ENCODE measurements at regions not wholly inside any gene's neighbourhood (a gene's known extent, or its start where the extent isn't known, plus 50 kb on each side); places are given as distances from the start of the nearest gene placed in this dataset.
"Not testable (repeated sequence)": the region's sequence is repeated elsewhere in the genome, so short reads cannot be mapped to it uniquely, and the experiment has no call there.

- H3K79me2 ChIP-seq (ENCODE audit: insufficient read depth, low read length); H4K20me1 ChIP-seq (ENCODE audit: insufficient read depth, low read length); CTCF ChIA-PET (ENCODE audit: low intra/inter-chr PET ratio, low total read pairs); H3K27ac ChIP-seq (ENCODE audit: extremely low read length, insufficient read depth, low read length); in situ Hi-C loops (cut with HindIII; ENCODE audit: extremely low pct_ligation_motif_present, low pct_unique_long_range_greater_than_20kb); POLR2A ChIA-PET; H3K4me3 ChIP-seq (replicated peaks in 1 of 3; ENCODE audit: insufficient read depth in 1 of 3, low read depth in 2 of 3, low read length in 3 of 3); H3K9me3 ChIP-seq (ENCODE audit: low read length); H2AFZ ChIP-seq (ENCODE audit: low read length); H3K27me3 ChIP-seq (ENCODE audit: control insufficient read depth in 1 of 2, insufficient read depth in 2 of 2, low read length in 2 of 2); BruUV-seq (replicated peaks); DNase-seq (ENCODE audit: low spot score); intact Hi-C loops (cut with micrococcal nuclease; ENCODE audit: unreplicated experiment); H3K4me2 ChIP-seq (ENCODE audit: low read depth, low read length); FAIRE-seq; H3K4me1 ChIP-seq (ENCODE audit: insufficient read depth, low read length); ATAC-seq; H3K9ac ChIP-seq (ENCODE audit: insufficient read depth, low read depth, low read length); H3K36me3 ChIP-seq (replicated peaks in 1 of 2; ENCODE audit: control insufficient read depth in 1 of 2, insufficient read depth in 2 of 2, low read length in 2 of 2): not testable (repeated sequence)
- WGBS (ENCODE audit: low lambda C conversion rate), result 14% methylated on average over 3 of the region's 3 CpGs
Observed at GRCh38 chr16:18201511-18201910, 135.0 kb downstream of the NPIPA8 start.

DNA sequence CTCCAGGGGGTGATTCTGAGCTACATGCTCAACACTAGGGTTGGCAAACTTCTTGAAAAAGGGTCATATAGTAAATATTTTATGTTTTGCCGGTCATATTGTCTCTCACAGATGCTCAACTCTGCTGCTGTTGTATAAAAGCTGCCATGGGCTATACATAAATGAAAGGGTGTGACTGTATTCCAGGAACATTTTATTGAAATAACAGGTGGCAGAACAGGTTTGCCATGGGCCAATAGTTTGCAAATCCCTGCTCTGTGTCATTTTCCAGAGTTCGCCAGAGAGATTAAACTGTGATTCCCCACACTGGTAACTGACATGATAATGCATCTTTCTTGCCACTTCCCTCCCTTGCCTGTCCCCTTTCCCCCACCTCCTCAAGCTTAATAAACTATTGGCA lies 144.1 kb downstream of the NPIPA8 start:
- not testable (repeated sequence) for DNase-seq (ENCODE audit: low spot score)

DNA sequence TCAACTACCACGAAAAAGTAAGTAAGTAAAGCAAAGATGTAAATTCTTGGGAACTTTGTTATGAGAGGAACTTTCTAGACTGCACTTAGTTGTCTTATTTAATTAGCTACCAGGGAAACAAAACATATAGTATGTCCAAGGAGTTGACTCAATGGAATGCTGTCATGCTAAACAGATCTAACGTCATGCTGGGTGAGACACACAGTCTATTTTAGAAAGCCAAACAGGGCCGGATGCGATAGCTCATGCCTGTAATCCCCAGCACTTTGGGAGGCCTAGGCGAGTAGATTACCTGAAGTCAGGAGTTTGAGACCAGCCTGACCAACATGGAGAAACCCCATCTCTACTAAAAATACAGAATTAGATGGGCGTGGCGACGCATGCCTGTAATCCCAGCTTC lies 146.4 kb downstream of the NPIPA8 start:
- FAIRE-seq; CTCF ChIA-PET (ENCODE audit: low intra/inter-chr PET ratio, low total read pairs): not testable (repeated sequence)

More for the DNA sequence above, 144.1 kb downstream of the NPIPA8 start:
- ATAC-seq; H3K4me3 ChIP-seq (replicated peaks in 1 of 3; ENCODE audit: insufficient read depth in 1 of 3, low read depth in 2 of 3, low read length in 3 of 3); H3K9ac ChIP-seq (ENCODE audit: insufficient read depth, low read depth, low read length); H4K20me1 ChIP-seq (ENCODE audit: insufficient read depth, low read length); in situ Hi-C loops (cut with HindIII; ENCODE audit: extremely low pct_ligation_motif_present, low pct_unique_long_range_greater_than_20kb); intact Hi-C loops (cut with micrococcal nuclease; ENCODE audit: unreplicated experiment); H3K27me3 ChIP-seq (ENCODE audit: control insufficient read depth in 1 of 2, insufficient read depth in 2 of 2, low read length in 2 of 2); H2AFZ ChIP-seq (ENCODE audit: low read length); H3K27ac ChIP-seq (ENCODE audit: extremely low read length, insufficient read depth, low read length); H3K9me3 ChIP-seq (ENCODE audit: low read length); H3K4me1 ChIP-seq (ENCODE audit: insufficient read depth, low read length); POLR2A ChIA-PET; BruUV-seq (replicated peaks); H3K4me2 ChIP-seq (ENCODE audit: low read depth, low read length); H3K36me3 ChIP-seq (replicated peaks in 1 of 2; ENCODE audit: control insufficient read depth in 1 of 2, insufficient read depth in 2 of 2, low read length in 2 of 2); FAIRE-seq; CTCF ChIA-PET (ENCODE audit: low intra/inter-chr PET ratio, low total read pairs); H3K79me2 ChIP-seq (ENCODE audit: insufficient read depth, low read length): not testable (repeated sequence)
- WGBS (ENCODE audit: low lambda C conversion rate), result 0% methylated on average over 1 of the region's 2 CpGs

DNA sequence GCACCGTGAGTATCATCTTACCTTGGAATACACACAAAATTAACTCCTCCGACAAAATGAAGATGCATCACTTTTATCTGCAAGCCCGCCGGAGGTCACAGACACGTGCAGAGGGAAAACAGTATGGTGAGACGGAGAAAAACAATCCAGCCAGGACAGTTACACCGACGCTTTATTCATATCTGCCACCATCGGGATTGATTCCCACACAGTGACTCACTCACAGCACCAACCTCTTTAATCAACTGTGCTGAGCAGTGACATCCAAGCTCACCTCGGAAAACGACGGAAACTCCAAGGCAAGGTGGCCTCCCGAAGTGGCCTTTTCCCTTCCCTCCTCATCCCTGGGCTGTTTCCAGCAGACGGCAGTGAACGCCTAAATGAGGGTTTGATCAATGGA lies 151.8 kb downstream of the NPIPA8 start:
- H3K79me2 ChIP-seq (ENCODE audit: insufficient read depth, low read length); in situ Hi-C loops (cut with HindIII; ENCODE audit: extremely low pct_ligation_motif_present, low pct_unique_long_range_greater_than_20kb); H3K9me3 ChIP-seq (ENCODE audit: low read length); H4K20me1 ChIP-seq (ENCODE audit: insufficient read depth, low read length); H3K36me3 ChIP-seq (replicated peaks in 1 of 2; ENCODE audit: control insufficient read depth in 1 of 2, insufficient read depth in 2 of 2, low read length in 2 of 2); FAIRE-seq; POLR2A ChIA-PET; H3K9ac ChIP-seq (ENCODE audit: insufficient read depth, low read depth, low read length); H3K4me1 ChIP-seq (ENCODE audit: insufficient read depth, low read length); CTCF ChIA-PET (ENCODE audit: low intra/inter-chr PET ratio, low total read pairs); H3K4me3 ChIP-seq (replicated peaks in 1 of 3; ENCODE audit: insufficient read depth in 1 of 3, low read depth in 2 of 3, low read length in 3 of 3); intact Hi-C loops (cut with micrococcal nuclease; ENCODE audit: unreplicated experiment); H2AFZ ChIP-seq (ENCODE audit: low read length); H3K27ac ChIP-seq (ENCODE audit: extremely low read length, insufficient read depth, low read length); BruUV-seq (replicated peaks); H3K27me3 ChIP-seq (ENCODE audit: control insufficient read depth in 1 of 2, insufficient read depth in 2 of 2, low read length in 2 of 2); ATAC-seq; DNase-seq (ENCODE audit: low spot score); H3K4me2 ChIP-seq (ENCODE audit: low read depth, low read length): not testable (repeated sequence)
- WGBS (ENCODE audit: low lambda C conversion rate), result 57% methylated on average over 8 of the region's 15 CpGs

More for the DNA sequence above, 146.4 kb downstream of the NPIPA8 start:
- H3K4me1 ChIP-seq (ENCODE audit: insufficient read depth, low read length); BruUV-seq (replicated peaks); DNase-seq (ENCODE audit: low spot score); in situ Hi-C loops (cut with HindIII; ENCODE audit: extremely low pct_ligation_motif_present, low pct_unique_long_range_greater_than_20kb); H3K27me3 ChIP-seq (ENCODE audit: control insufficient read depth in 1 of 2, insufficient read depth in 2 of 2, low read length in 2 of 2); H3K36me3 ChIP-seq (replicated peaks in 1 of 2; ENCODE audit: control insufficient read depth in 1 of 2, insufficient read depth in 2 of 2, low read length in 2 of 2); H4K20me1 ChIP-seq (ENCODE audit: insufficient read depth, low read length); H3K27ac ChIP-seq (ENCODE audit: extremely low read length, insufficient read depth, low read length); H3K9ac ChIP-seq (ENCODE audit: insufficient read depth, low read depth, low read length); H3K4me3 ChIP-seq (replicated peaks in 1 of 3; ENCODE audit: insufficient read depth in 1 of 3, low read depth in 2 of 3, low read length in 3 of 3); intact Hi-C loops (cut with micrococcal nuclease; ENCODE audit: unreplicated experiment); ATAC-seq; H3K4me2 ChIP-seq (ENCODE audit: low read depth, low read length); H2AFZ ChIP-seq (ENCODE audit: low read length); H3K79me2 ChIP-seq (ENCODE audit: insufficient read depth, low read length); H3K9me3 ChIP-seq (ENCODE audit: low read length); POLR2A ChIA-PET: not testable (repeated sequence)
- WGBS (ENCODE audit: low lambda C conversion rate), result 0% methylated on average over 1 of the region's 8 CpGs

All from HepG2 (cell line).